Aorta (tissue), 5 donors: ENCODE measurements at regions not wholly inside any gene's neighbourhood (a gene's known extent, or its start where the extent isn't known, plus 50 kb on each side); places are given as distances from the start of the nearest gene placed in this dataset.

ENCODE experiments used
- ATAC-seq: fragments of 200-7000 bp; cut with Tn5 transposase; one replicate; pipeline ENCODE4 v1.9.1; 2022; ENCODE audit warnings: moderate library complexity; ENCODE audit not compliant: low FRiP score
- DNase-seq, 2 donors: peaks; one replicate each; pipeline ENCODE4 v3.0.0-alpha.2; 2020
- H3K27ac ChIP-seq, 2 donors: one replicate each; pipeline ENCODE4 v1.5.1; 2013; ENCODE audit warnings: low read length in 2 of 2, mild to moderate bottlenecking in 2 of 2, moderate library complexity in 2 of 2, control low read depth in 1 of 2, inconsistent platforms in 1 of 2, low read depth in 1 of 2
- H3K27me3 ChIP-seq, 2 donors: one replicate each; pipeline ENCODE4 v1.6.1; 2013; ENCODE audit warnings: control low read depth in 1 of 2, low read length in 1 of 2, mild to moderate bottlenecking in 1 of 2, moderate library complexity in 1 of 2; ENCODE audit not compliant: insufficient read depth in 2 of 2, control insufficient read depth in 1 of 2
- H3K36me3 ChIP-seq, 2 donors: one replicate each; pipeline ENCODE4 v1.6.1; 2013; ENCODE audit warnings: control low read depth in 1 of 2, low read length in 1 of 2, mild to moderate bottlenecking in 1 of 2; ENCODE audit not compliant: insufficient read depth in 2 of 2, control insufficient read depth in 1 of 2
- H3K4me1 ChIP-seq, 2 donors: one replicate each; pipeline ENCODE4 v1.6.1; 2013; ENCODE audit warnings: low read length in 2 of 2, control low read depth in 1 of 2, mild to moderate bottlenecking in 1 of 2, moderate library complexity in 1 of 2; ENCODE audit not compliant: insufficient read depth in 2 of 2, control insufficient read depth in 1 of 2
- H3K4me3 ChIP-seq, 2 donors: one replicate each; pipeline ENCODE4 v1.5.1; 2013; ENCODE audit warnings: low read length in 2 of 2, control low read depth in 1 of 2, mild to moderate bottlenecking in 1 of 2
- H3K9me3 ChIP-seq: one replicate; pipeline ENCODE4 v1.6.1; 2013; ENCODE audit warnings: mild to moderate bottlenecking, low read length; ENCODE audit not compliant: control insufficient read depth
- WGBS, 2 donors: extraction: QIAGEN DNeasy Blood & Tissue Kit; methylation state at CpG; one replicate each; pipeline ENCODE4 v1.1.7; 2013; 5-methylcytosine and 5-hydroxymethylcytosine counted together
- intact Hi-C, 2 donors: fragments of 100-400 bp; cut with DNase I; formaldehyde crosslinking; loops; one replicate each; pipeline versions ENCODE4 v1.14.2 to v1.15.0; 2022
- donor health status: healthy with polysubstance abuse.
- donor health status: Bipolar disorder and iron deficiency.
- donor health status: DM: no; HTN: no; CAD: no.
- donor health status: DM: no; HTN: no; CAD: no.
- donor health status: DM: yes; HTN: yes; CAD: no.

DNA sequence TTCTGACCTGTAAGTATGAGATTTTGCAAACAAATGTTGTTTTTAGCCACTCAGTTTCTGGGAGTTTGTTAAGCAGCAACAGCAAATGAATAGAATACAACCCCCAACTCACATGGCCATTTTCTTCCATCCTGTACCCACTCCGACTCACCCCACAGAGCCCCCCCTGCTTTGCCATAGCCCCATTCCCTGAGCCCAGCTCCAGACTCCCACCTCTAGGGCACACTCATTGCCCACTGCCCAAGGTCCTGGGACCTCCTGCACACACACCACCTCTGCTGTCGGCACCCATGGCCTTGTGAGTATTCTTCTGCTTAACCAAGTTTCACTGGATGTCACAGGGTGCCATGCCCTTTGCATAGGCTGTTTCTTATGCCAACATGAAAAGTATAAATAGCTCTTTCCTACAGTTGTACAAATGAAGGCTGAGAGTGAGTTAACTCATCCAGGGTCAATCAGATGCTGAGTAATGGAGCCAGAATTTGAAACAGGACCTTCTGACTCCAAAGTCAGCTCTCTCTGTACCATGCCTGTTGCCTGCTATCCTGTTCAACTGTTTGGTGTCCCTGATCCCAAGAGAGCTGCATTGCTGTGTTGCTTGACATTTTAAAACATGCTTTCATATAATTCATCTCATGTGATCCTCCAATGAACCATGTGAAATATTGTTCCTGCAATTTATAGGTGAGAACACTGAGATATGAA, 367.8 kb upstream of the ZMIZ1 start:
- Histone ChIP-seq H3K4me3 (no peak overlapping the region), H3K27ac (no peak overlapping the region), H3K4me1 (no peaks in the 10 kb centered on the region), H3K9me3 (no peaks in the 10 kb centered on the region), H3K36me3 (no peaks in the 10 kb centered on the region), H3K27me3 (no peaks in the 10 kb centered on the region)
- ATAC-seq: no peak
- DNase-seq: no peak
- WGBS, 2 donors: 95 to 97% methylated on average over 2 of the region's 2 CpGs
- intact Hi-C loops: no loop called here

- no peak for ATAC-seq
- Histone ChIP-seq H3K27me3 (no peaks in the 10 kb centered on the region), H3K9me3 (no peaks in the 10 kb centered on the region), H3K27ac (no peak overlapping the region), H3K4me3 (no peak overlapping the region), H3K4me1 (no peaks in the 10 kb centered on the region), H3K36me3 (no peaks in the 10 kb centered on the region)
- WGBS, 2 donors: 96 to 97% methylated on average over 8 of the region's 8 CpGs
- no peak for DNase-seq
- intact Hi-C loops: no loop called here
Measured at GRCh38 chr10:78702186-78702585, 366.6 kb upstream of the ZMIZ1 start.

- intact Hi-C loops: no loop called here
- WGBS, 2 donors: 88 to 97% methylated on average over 6 of the region's 6 CpGs
- ATAC-seq: no peak
Measured at GRCh38 chr10:78702876-78703275, 365.9 kb upstream of the ZMIZ1 start.

DNA sequence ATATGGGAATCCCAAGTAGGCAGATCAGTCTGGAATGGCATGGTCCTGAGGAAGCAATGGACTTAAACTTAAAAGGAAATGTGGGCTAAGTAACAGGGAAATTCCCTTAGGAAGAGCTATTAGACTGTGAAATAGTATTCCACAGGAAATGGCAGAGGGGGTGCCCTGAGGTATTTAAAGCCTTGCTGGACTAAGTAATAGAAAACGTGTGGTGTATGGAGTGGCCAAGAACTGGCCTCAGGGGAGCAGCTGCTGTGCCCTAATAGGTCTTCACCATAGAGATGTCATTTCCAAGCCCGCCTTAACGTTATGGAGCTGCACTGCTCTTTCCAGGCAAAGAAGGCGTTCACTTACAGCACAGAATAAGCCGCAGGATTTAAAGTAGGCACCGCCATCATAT, 365.2 kb upstream of the ZMIZ1 start:
- intact Hi-C loops: no loop called here
- WGBS, 2 donors: 74 to 75% methylated on average over 6 of the region's 6 CpGs
- no peak for ATAC-seq
- no peak overlapping the region for H3K27ac ChIP-seq
- no peaks in the 10 kb centered on the region for H3K9me3 ChIP-seq
- no peaks in the 10 kb centered on the region for H3K4me1 ChIP-seq
- no peak for DNase-seq
- no peak overlapping the region for H3K4me3 ChIP-seq
- H3K27me3 ChIP-seq: no peaks in the 10 kb centered on the region
- no peaks in the 10 kb centered on the region for H3K36me3 ChIP-seq

More at GRCh38 chr10:78702876-78703275, 365.9 kb upstream of the ZMIZ1 start:
- Histone ChIP-seq H3K27me3 (no peaks in the 10 kb centered on the region), H3K9me3 (no peaks in the 10 kb centered on the region), H3K4me1 (no peaks in the 10 kb centered on the region), H3K4me3 (no peak overlapping the region), H3K36me3 (no peaks in the 10 kb centered on the region), H3K27ac (no peak overlapping the region)
- no peak for DNase-seq

DNA sequence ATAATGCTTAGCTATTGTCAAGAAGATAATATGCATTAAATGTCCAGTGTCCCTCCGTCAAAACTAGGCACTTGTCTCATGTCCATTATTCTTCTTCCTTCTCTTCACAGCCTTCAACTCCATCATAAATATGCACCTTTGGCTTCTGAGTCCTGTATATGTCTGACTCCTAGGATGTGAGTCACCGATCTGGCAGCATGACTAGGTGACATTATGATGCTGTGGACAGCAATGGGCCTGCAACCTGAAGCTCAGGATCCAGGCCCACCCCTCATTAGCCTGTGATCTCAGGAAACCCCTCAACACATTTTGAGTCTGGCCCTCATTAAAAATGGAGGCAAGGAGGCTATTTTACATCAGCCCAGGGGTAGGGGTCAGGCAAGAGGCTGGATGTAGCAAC, 362.5 kb upstream of the ZMIZ1 start:
- H3K27ac ChIP-seq: no peak overlapping the region
- no peak overlapping the region for H3K4me3 ChIP-seq
- no peaks in the 10 kb centered on the region for H3K4me1 ChIP-seq
- no peaks in the 10 kb centered on the region for H3K27me3 ChIP-seq
- H3K9me3 ChIP-seq: no peaks in the 10 kb centered on the region
- no peak for ATAC-seq
- WGBS, 2 donors: 93 to 97% methylated on average over 2 of the region's 2 CpGs
- no peaks in the 10 kb centered on the region for H3K36me3 ChIP-seq
- no peak for DNase-seq
- intact Hi-C loops: no loop called here

DNA sequence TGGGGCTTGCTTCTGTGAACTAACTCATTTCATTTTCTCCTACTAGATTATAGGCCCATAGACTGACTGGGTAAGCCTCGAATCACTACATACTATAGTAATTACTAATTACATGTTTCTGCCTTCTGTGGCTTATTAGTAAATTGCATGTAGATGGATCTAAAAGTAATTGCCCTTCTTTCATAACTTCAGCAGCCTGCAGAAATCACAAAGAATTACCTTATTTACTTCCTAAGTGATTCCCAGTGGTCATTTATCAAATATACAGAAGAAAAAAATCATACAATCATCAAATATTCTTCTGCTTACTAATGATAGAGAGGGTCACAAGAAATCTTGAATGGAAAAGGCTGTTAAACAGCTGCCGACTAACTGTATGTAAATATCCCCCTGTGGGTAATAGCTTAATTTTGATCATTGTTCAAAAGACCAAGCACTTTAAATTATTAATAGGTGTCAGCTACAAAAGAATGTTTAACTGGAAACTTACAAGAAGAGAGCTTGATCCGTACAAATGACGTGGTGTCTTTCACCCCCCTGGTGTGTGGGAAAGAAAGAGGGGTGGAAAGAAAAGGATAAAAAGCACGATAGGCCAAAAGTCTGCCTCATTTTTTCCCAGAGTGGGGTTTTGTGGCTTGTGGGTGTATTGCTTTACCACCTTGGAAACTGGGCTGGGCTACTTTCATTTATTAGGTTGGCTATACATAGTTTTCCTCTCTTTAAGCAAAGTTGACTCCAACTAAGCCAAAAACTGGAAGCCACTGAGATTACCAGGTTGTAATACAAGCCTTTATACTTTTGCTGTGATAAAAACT, 361.8 kb upstream of the ZMIZ1 start:
- Histone ChIP-seq H3K4me3 (no peak overlapping the region), H3K27ac (no peak overlapping the region), H3K9me3 (no peaks in the 10 kb centered on the region), H3K27me3 (no peaks in the 10 kb centered on the region), H3K36me3 (no peaks in the 10 kb centered on the region), H3K4me1 (no peaks in the 10 kb centered on the region)
- intact Hi-C loops: no loop called here
- no peak for DNase-seq
- ATAC-seq: no peak
- 93 to 94% methylated on average over 5 of the region's 5 CpGs for WGBS, 2 donors

DNA sequence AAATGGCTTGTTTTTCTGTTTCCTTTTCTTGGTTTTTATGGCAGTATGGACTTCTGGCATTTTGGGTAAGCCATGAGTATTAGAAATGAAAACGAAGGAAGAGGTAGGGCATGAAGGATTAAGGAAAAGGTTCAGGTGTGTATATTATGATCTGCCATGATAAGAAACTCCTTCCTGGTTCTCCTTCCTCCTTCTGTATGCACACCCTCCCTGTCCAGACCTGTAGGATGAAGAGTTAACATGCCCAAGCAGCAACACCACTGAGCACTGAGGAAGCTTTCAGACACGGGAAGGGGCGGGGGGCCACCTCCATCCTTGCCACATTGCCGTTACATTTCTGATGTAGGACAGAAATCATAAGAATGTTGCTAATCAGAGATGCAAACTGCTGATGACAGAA, 361.0 kb upstream of the ZMIZ1 start:
- DNase-seq (no peak), ATAC-seq (no peak)
- no peaks in the 10 kb centered on the region for H3K9me3 ChIP-seq
- H3K27ac ChIP-seq: no peak overlapping the region
- no peaks in the 10 kb centered on the region for H3K4me1 ChIP-seq
- intact Hi-C loops: no loop called here
- H3K4me3 ChIP-seq: no peak overlapping the region
- 87 to 90% methylated on average over 4 of the region's 4 CpGs for WGBS, 2 donors
- H3K36me3 ChIP-seq: no peaks in the 10 kb centered on the region
- no peaks in the 10 kb centered on the region for H3K27me3 ChIP-seq

GRCh38 chr10:78712147-78712546, 356.6 kb upstream of the ZMIZ1 start:
- Histone ChIP-seq H3K9me3 (no peaks in the 10 kb centered on the region), H3K4me3 (no peak overlapping the region), H3K4me1 (no peaks in the 10 kb centered on the region), H3K27me3 (no peaks in the 10 kb centered on the region), H3K27ac (no peak overlapping the region), H3K36me3 (no peaks in the 10 kb centered on the region)
- ATAC-seq (no peak), DNase-seq (no peak)
- WGBS, 2 donors: 94 to 95% methylated on average over 3 of the region's 3 CpGs
- intact Hi-C loops: no loop called here

DNA sequence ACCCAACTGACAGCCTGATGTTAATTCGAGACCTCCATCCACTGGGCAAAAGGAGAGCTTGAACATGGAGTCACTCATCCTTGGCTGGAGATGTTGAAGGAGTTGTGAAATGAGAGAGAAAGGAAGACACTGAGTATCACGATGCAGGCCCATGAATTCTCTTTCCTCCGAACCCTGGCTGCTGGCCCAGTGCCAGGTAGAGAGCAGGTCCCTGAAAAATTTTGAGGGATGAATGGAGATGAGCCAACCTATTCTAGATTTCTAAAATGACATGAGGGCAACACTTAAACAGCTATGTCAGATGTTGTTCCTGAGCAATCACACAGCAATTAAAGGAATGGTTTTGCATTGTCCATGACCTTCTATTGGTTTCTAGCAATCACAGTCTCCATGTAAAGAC, 355.1 kb upstream of the ZMIZ1 start:
- ATAC-seq: no peak
- H3K27ac ChIP-seq: no peak overlapping the region
- H3K4me3 ChIP-seq: no peak overlapping the region
- no peaks in the 10 kb centered on the region for H3K9me3 ChIP-seq
- H3K27me3 ChIP-seq: no peaks in the 10 kb centered on the region
- no peak for DNase-seq
- peaks cover 0 to 4% of the 10 kb centered on the region in 2 donors for H3K4me1 ChIP-seq
- intact Hi-C loops: no loop called here
- H3K36me3 ChIP-seq: no peaks in the 10 kb centered on the region
- 82% methylated on average over 3 of the region's 3 CpGs for WGBS, 2 donors
